DLD1 (cell line): ENCODE measurements at regions not wholly inside any gene's neighbourhood (a gene's known extent, or its start where the extent isn't known, plus 50 kb on each side); places are given as distances from the start of the nearest gene placed in this dataset.

Experiments
- in situ Hi-C: cut with HindIII; loops from 2 replicates; pipeline ENCODE4 v1.10.0; 2017; ENCODE audit warnings: low sequenced_read_pairs

- in situ Hi-C loops = no loop called here
Observed at GRCh38 chr18:22109535-22109934, 59.9 kb upstream of the GATA6 start.

- in situ Hi-C loops = no loop called here
Observed at GRCh38 chr18:22110461-22110924, 58.9 kb upstream of the GATA6 start.

GRCh38 chr18:22112215-22112614 lies 57.2 kb upstream of the GATA6 start:
- in situ Hi-C loops = no loop called here

DNA sequence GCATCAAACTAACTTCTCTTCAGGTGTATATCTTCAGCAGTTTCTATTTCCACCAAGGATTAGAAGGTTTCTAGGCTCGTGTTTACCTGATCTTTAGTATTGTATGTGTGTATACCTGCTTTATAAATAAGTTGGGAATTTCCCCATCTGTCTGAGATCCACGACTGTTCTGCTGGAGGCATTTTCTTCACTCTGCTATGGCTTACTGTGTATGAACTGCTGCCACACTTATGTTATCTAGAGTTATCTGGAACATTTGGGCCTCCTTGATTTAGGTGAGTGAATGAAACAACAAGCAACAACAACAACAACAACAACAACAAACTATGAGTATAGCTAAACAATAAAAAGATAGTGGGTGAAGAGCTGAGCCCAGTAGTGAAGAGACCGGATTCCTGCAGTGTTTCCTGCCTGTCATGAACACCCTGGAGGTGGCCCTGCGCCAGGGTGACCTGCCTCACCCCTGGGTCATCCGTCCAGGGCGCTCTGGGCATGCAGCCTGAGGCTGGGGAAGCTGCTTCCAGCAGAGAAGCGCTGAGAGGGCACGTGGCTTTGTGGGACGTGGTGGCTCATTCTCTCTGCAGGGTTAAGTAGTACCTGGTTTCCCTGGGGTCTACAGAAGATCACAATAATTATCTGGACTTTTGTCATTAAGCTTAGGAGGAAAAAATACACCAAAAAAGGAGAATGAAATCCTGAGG lies 56.1 kb upstream of the GATA6 start:
- in situ Hi-C loops = no loop called here

GRCh38 chr18:22114526-22115321 lies 54.7 kb upstream of the GATA6 start:
- in situ Hi-C loops = no loop called here

- in situ Hi-C loops = no loop called here
Observed at GRCh38 chr18:22115573-22115972, 53.8 kb upstream of the GATA6 start.
